ENCODE measurements at regions not wholly inside any gene's neighbourhood (a gene's known extent, or its start where the extent isn't known, plus 50 kb on each side); places are given as distances from the start of the nearest gene placed in this dataset.
"Not testable (repeated sequence)": the region's sequence is repeated elsewhere in the genome, so short reads cannot be mapped to it uniquely, and the experiment has no call there.

GRCh38 chr17:31609996-31610910 lies 218.8 kb downstream of the RAB11FIP4 start:
- DNase-seq, result no peak

GRCh38 chr17:31609331-31609730 lies 217.9 kb downstream of the RAB11FIP4 start:
- no peak for DNase-seq

- DNase-seq, result no peak
Measured at GRCh38 chr17:31608659-31609254, 217.3 kb downstream of the RAB11FIP4 start.

GRCh38 chr17:31605761-31606160 lies 214.3 kb downstream of the RAB11FIP4 start:
- no peak for DNase-seq

GRCh38 chr17:31604936-31605335 lies 213.5 kb downstream of the RAB11FIP4 start:
- no peak for DNase-seq

GRCh38 chr17:31600144-31600543 lies 208.7 kb downstream of the RAB11FIP4 start:
- DNase-seq, result not testable (repeated sequence)

GRCh38 chr17:31598921-31599571 lies 207.6 kb downstream of the RAB11FIP4 start:
- no peak for DNase-seq

GRCh38 chr17:31598399-31598782 lies 206.9 kb downstream of the RAB11FIP4 start:
- DNase-seq, result no peak

GRCh38 chr17:31597646-31598398 lies 206.3 kb downstream of the RAB11FIP4 start:
- no peak for DNase-seq

- peak; percentile 24 for DNase-seq
Measured at GRCh38 chr17:31596382-31597323, 205.2 kb downstream of the RAB11FIP4 start.

GRCh38 chr17:31595666-31596381 lies 204.3 kb downstream of the RAB11FIP4 start:
- DNase-seq, result no peak

GRCh38 chr17:31595076-31595475 lies 203.6 kb downstream of the RAB11FIP4 start:
- no peak for DNase-seq

GRCh38 chr17:31594416-31594815 lies 202.9 kb downstream of the RAB11FIP4 start:
- DNase-seq, result no peak

- DNase-seq, result no peak
Measured at GRCh38 chr17:31593806-31594205, 202.3 kb downstream of the RAB11FIP4 start.

GRCh38 chr17:31591924-31592323 lies 200.4 kb downstream of the RAB11FIP4 start:
- no peak for DNase-seq

- DNase-seq, result no peak
Measured at GRCh38 chr17:31588512-31588911, 197.0 kb downstream of the RAB11FIP4 start.

- DNase-seq, result no peak
Measured at GRCh38 chr17:31588034-31588433, 196.6 kb downstream of the RAB11FIP4 start.

All from hematopoietic multipotent progenitor cell treated with erythropoietin and hydrocortisone succinate and interleukin-3 and kit ligand, for 6 days (in vitro differentiated cells).